ENCODE measurements at regions not wholly inside any gene's neighbourhood (a gene's known extent, or its start where the extent isn't known, plus 50 kb on each side); places are given as distances from the start of the nearest gene placed in this dataset.
"Not testable (repeated sequence)": the region's sequence is repeated elsewhere in the genome, so short reads cannot be mapped to it uniquely, and the experiment has no call there.

DNA sequence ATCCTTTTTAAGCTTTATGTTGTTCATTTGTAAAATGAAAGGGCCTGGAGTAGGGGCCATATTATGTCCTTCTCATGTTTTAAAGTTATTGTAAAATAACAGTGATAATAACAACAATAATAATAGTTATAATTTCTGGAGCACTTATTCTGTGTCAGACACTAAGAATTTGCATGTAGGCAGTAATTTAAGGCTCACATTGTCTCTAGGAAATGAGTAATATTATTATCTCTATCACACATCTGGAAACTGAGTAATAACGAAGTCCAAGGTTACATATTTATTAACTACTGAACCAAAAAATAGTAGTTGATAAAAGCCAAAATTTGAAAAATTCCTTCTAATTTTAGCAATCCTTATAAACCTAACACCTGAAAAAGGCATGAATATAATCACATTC is 520.7 kb upstream of the PABPC4L start:
- ChIA-PET CTCF (no interaction called here), POLR2A (no interaction called here)
- TF ChIP-seq, protein P1, sequence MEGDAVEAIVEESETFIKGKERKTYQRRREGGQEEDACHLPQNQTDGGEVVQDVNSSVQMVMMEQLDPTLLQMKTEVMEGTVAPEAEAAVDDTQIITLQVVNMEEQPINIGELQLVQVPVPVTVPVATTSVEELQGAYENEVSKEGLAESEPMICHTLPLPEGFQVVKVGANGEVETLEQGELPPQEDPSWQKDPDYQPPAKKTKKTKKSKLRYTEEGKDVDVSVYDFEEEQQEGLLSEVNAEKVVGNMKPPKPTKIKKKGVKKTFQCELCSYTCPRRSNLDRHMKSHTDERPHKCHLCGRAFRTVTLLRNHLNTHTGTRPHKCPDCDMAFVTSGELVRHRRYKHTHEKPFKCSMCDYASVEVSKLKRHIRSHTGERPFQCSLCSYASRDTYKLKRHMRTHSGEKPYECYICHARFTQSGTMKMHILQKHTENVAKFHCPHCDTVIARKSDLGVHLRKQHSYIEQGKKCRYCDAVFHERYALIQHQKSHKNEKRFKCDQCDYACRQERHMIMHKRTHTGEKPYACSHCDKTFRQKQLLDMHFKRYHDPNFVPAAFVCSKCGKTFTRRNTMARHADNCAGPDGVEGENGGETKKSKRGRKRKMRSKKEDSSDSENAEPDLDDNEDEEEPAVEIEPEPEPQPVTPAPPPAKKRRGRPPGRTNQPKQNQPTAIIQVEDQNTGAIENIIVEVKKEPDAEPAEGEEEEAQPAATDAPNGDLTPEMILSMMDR (IDR thresholded peaks at IDR 0.05; ENCODE audit: control extremely low read depth, extremely low read depth, low read depth, missing control alignments): no peak
- no peak for DNase-seq (ENCODE audit: extremely low spot score)

DNA sequence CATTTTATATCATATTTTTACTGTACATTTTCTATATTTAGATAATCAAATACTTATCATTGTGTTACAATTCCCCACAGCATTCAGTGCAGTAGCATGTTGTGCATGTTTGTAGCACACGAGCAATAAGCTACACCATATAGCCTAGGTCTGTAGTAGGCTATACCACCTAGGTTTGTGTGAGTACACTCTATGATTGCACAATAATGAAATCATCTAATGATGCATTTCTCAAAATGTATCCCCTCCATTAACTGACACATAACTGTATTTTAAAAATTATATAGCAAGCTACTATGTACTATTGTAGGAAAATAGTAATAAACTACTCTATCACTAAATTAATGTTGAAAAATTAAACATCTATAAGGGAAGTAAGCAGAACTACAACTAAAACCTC is 518.4 kb upstream of the PABPC4L start:
- CTCF ChIA-PET: interaction anchor here (0.7 to 1.2 kb wide), 2 partner anchors 14 to 27 kb away, joined by 3 read pairs; no protein-coding TSS in a partner anchor
- POLR2A ChIA-PET: no interaction called here
- TF ChIP-seq, protein P1 (IDR thresholded peaks at IDR 0.05; ENCODE audit: control extremely low read depth, extremely low read depth, low read depth, missing control alignments): no peak
- no peak for DNase-seq (ENCODE audit: extremely low spot score)

DNA sequence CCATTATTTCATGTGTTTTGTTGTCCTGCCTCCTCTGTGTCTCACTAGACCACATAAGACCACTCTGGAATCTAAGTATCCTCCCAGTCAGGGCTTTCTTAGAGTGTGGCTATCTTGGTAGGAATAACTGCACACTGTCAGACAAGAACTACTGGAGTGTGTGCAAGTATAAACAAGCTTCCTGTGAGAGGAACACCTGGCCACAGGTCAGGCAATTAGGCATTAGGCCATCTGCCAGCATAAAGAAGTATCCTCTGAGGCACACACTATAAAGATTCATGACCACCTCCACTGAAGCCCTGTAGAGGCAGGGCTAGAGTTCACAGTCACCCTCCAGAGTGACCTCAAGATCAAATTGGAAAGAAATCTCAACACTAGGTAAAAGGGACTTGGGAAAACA is 507.0 kb upstream of the PABPC4L start:
- ChIA-PET POLR2A (no interaction called here), CTCF (no interaction called here)
- no peak for DNase-seq (ENCODE audit: extremely low spot score)
- TF ChIP-seq, protein P1 (IDR thresholded peaks at IDR 0.05; ENCODE audit: control extremely low read depth, extremely low read depth, low read depth, missing control alignments): no peak

DNA sequence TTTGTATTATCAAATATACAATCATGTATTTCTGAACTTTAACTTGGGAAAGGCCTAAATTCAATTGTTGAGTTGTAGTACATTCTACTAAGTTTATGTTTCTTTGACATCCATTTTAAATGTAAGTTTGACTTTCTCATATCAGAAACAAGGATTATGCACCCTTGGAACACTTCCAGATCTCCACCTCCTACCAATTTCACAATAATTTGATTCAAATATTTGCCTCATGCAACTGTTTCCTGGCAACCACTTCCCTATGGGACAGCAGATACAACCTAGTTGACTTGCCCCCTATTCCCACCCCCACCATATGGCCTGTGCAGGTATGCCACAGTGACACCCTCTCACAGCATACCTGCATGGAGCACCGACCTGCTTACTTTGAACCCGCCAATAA is 506.4 kb upstream of the PABPC4L start:
- ChIA-PET CTCF (no interaction called here), POLR2A (no interaction called here)
- TF ChIP-seq, protein P1 (IDR thresholded peaks at IDR 0.05; ENCODE audit: control extremely low read depth, extremely low read depth, low read depth, missing control alignments): no peak
- no peak for DNase-seq (ENCODE audit: extremely low spot score)

DNA sequence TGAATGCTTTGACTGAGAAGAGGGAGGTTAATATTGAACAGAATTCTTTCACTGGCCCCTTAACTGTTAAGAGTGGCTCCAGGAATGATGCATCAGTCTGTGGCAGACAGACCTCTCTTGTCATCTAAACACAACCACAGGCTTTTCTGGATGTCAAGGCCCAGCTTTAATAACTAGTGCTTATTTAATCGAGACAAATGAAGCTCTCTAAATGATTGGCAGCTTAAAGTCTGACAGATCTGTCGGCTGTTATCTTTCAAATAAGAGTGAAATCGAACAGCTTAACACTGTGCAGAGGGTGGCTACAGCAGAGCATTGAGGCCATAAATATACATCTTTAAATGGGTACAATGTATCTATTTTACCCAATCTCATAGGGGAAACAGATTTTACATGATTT is 500.8 kb upstream of the PABPC4L start:
- DNase-seq (ENCODE audit: extremely low spot score): no peak
- ChIA-PET POLR2A (no interaction called here), CTCF (interaction anchor here (1.3 kb wide), 1 partner anchor 27 kb away, joined by 3 read pairs; no protein-coding TSS in a partner anchor)
- TF ChIP-seq, protein P1 (IDR thresholded peaks at IDR 0.05; ENCODE audit: control extremely low read depth, extremely low read depth, low read depth, missing control alignments): no peak

DNA sequence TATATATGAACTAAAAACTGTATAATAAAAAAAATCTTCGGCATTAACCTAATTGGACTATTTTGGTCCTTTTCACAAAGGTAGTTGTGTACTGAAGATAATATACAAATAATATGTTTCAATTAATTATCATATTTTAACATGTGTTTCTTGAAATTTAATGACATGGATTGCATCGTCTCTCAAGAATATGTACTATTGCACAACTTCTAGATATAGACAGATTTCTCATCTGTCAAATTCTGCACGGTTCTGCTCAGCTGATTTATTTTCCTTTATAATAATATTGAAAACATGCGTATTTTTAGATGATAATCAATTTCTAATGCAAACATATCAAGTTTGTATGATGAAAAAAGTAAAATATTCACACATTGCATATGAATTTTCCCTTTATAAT is 498.7 kb upstream of the PABPC4L start:
- DNase-seq (ENCODE audit: extremely low spot score): no peak
- POLR2A ChIA-PET: no interaction called here
- TF ChIP-seq, protein P1 (IDR thresholded peaks at IDR 0.05; ENCODE audit: control extremely low read depth, extremely low read depth, low read depth, missing control alignments): no peak
- CTCF ChIA-PET: no interaction called here

DNA sequence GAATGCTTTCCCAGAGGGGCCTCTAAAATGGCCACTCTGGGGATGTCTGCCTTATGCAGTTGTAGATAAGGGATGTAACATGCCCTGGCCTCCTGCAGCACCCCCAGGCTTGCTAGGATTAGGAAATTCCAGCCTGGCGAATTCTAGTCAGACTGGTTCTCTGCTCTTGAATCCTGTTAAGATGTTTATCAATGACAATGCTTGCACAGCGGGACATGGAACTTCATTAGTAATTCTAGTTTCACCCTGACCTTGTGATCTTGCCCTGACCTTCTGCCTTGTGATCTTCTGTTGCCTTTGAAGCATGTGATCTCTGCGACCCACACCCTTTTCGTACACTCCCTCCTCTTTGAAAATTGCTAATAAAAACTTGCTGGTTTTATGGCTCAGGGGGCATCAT is 497.2 kb upstream of the PABPC4L start:
- DNase-seq (ENCODE audit: extremely low spot score); CTCF ChIA-PET; POLR2A ChIA-PET: not testable (repeated sequence)
